ENCODE measurements at regions not wholly inside any gene's neighbourhood (a gene's known extent, or its start where the extent isn't known, plus 50 kb on each side); places are given as distances from the start of the nearest gene placed in this dataset.
"Not testable (repeated sequence)": the region's sequence is repeated elsewhere in the genome, so short reads cannot be mapped to it uniquely, and the experiment has no call there.

GRCh38 chr14:86110871-86111270, 580.9 kb downstream of the FLRT2 start:
- H3K4me3 ChIP-seq (ENCODE audit: insufficient read depth, low read depth, low read length); DNase-seq; H2BK120ac ChIP-seq (ENCODE audit: low read depth, low read length); H3K4ac ChIP-seq (ENCODE audit: low read depth, low read length); H2BK20ac ChIP-seq (ENCODE audit: low read depth, low read length); H3K18ac ChIP-seq (ENCODE audit: low read depth, low read length); H3K79me1 ChIP-seq (ENCODE audit: low read depth in 1 of 2, low read length in 2 of 2); H4K91ac ChIP-seq (ENCODE audit: insufficient read depth, low read depth, low read length); H3K27me3 ChIP-seq (ENCODE audit: control insufficient read depth, insufficient read depth, low read length); H2AK9ac ChIP-seq (replicated peaks; ENCODE audit: low read depth, low read length, poor library complexity); H3K4me1 ChIP-seq (ENCODE audit: control insufficient read depth, insufficient read depth, low read length); H3K56ac ChIP-seq (ENCODE audit: extremely low read depth, insufficient read depth, low read length); in situ Hi-C loops (cut with MboI; ENCODE audit: low sequenced_read_pairs); H3K9ac ChIP-seq (ENCODE audit: low read depth, low read length); H3K4me2 ChIP-seq (ENCODE audit: low read depth, low read length); H3K36me3 ChIP-seq (ENCODE audit: control insufficient read depth, insufficient read depth, low read length); H4K20me1 ChIP-seq (ENCODE audit: insufficient read depth, low read length); H2AFZ ChIP-seq (replicated peaks; ENCODE audit: low read length, poor library complexity); intact Hi-C loops (cut with micrococcal nuclease); H4K8ac ChIP-seq (ENCODE audit: low read depth in 2 of 2, low read length in 2 of 2); POLR2A ChIA-PET (ENCODE audit: unreplicated experiment); H3K14ac ChIP-seq (replicated peaks; ENCODE audit: low read depth, low read length); BruUV-seq (replicated peaks); H3K9me3 ChIP-seq (ENCODE audit: control insufficient read depth, insufficient read depth, low read length); CTCF ChIA-PET; H3K9me1 ChIP-seq (ENCODE audit: insufficient read depth, low read length); H2AK5ac ChIP-seq (ENCODE audit: low read depth, low read length); H3K23ac ChIP-seq (ENCODE audit: low read depth, low read length); H3K27ac ChIP-seq (ENCODE audit: insufficient read depth, low read length); ATAC-seq (ENCODE audit: low read depth); H4K5ac ChIP-seq (ENCODE audit: low read depth, low read length); H2BK5ac ChIP-seq (ENCODE audit: low read depth, low read length, poor library complexity, severe bottlenecking); dilution Hi-C loops (cut with HindIII; ENCODE audit: low sequenced_read_pairs, unreplicated experiment); H2BK15ac ChIP-seq (ENCODE audit: low read depth, low read length): not testable (repeated sequence)
- no CpG with 5 or more reads among the region's 13 CpGs for WGBS, 2 experiments (ENCODE audit: extremely low coverage in 2 of 2, insufficient read length in 1 of 2)

Measured in IMR-90 (cell line).